ENCODE measurements at regions not wholly inside any gene's neighbourhood (a gene's known extent, or its start where the extent isn't known, plus 50 kb on each side); places are given as distances from the start of the nearest gene placed in this dataset.

DNA sequence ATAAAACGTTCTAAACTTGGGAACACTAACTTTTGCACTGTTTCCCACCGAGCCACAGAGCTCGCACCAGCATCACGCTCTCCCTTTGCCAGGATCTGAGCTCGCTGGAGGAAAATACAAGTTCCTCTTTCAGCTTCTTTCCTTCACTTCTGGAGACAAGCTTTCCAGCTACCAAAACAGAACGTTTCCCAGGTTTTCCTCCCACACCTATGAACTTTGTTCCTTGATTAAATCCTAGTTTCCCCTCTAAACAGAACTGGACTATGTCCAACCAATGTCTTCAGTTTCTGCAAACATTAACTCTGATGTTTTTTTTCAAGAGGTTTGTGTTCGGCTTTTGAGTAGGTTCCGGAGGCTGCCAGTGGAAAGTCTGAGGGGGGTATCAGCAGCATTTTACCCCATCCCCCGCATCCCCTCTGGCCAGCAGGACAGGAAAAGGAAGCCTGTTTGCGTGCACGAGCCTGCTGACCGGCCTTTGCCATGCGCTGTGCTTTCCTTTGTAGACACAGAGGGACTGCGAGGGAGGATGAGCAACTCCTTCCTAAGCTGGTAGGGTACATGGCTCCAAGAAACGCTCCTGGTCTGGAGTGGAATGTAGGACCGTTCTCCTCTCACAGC, 135.5 kb downstream of the LY86 start:
- TF ChIP-seq, protein P1, sequence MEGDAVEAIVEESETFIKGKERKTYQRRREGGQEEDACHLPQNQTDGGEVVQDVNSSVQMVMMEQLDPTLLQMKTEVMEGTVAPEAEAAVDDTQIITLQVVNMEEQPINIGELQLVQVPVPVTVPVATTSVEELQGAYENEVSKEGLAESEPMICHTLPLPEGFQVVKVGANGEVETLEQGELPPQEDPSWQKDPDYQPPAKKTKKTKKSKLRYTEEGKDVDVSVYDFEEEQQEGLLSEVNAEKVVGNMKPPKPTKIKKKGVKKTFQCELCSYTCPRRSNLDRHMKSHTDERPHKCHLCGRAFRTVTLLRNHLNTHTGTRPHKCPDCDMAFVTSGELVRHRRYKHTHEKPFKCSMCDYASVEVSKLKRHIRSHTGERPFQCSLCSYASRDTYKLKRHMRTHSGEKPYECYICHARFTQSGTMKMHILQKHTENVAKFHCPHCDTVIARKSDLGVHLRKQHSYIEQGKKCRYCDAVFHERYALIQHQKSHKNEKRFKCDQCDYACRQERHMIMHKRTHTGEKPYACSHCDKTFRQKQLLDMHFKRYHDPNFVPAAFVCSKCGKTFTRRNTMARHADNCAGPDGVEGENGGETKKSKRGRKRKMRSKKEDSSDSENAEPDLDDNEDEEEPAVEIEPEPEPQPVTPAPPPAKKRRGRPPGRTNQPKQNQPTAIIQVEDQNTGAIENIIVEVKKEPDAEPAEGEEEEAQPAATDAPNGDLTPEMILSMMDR (IDR thresholded peaks at IDR 0.05): no peak
- TF ChIP-seq EP300 (IDR thresholded peaks at IDR 0.05): no peak
- TF ChIP-seq POLR2A (IDR thresholded peaks at IDR 0.05): no peak

Measured in stomach (tissue), 4 donors.